Gastrocnemius medialis (tissue), 4 donors: ENCODE measurements at regions not wholly inside any gene's neighbourhood (a gene's known extent, or its start where the extent isn't known, plus 50 kb on each side); places are given as distances from the start of the nearest gene placed in this dataset.
"Not testable (repeated sequence)": the region's sequence is repeated elsewhere in the genome, so short reads cannot be mapped to it uniquely, and the experiment has no call there.

Source experiments
- ATAC-seq, 2 donors: fragments of 150-250 bp; one replicate each; pipeline ENCODE4 v1.9.1; 2016
- DNase-seq, 2 donors: peaks; one replicate each; pipeline ENCODE4 v3.0.0-alpha.2; 2019
- H3K27ac ChIP-seq, 4 donors: fragments of 200-600 bp; sonication (generic); 1 replicate in 1 of 4; 2 replicates in 3 of 4; pipeline ENCODE4 v1.5.1; 2016 to 2018; ENCODE audit warnings: mild to moderate bottlenecking in 2 of 4, moderate library complexity in 1 of 4
- H3K27me3 ChIP-seq, 3 donors: fragments of 200-600 bp; sonication (generic) in 2 of 3; 1 replicate in 1 of 3; 2 replicates in 2 of 3; pipeline versions ENCODE4 v1.5.1 to v1.6.0; 2016 to 2019; ENCODE audit warnings: mild to moderate bottlenecking in 1 of 3, moderate library complexity in 1 of 3
- H3K36me3 ChIP-seq, 2 donors: fragments of 200-600 bp; sonication (generic) in 1 of 2; one replicate each; pipeline ENCODE4 v1.5.1; 2017 to 2018
- H3K4me1 ChIP-seq, 2 donors: fragments of 200-600 bp; sonication (generic) in 1 of 2; one replicate each; pipeline ENCODE4 v1.5.1; 2016 to 2017; ENCODE audit warnings: mild to moderate bottlenecking in 2 of 2
- H3K4me3 ChIP-seq, 4 donors: fragments of 200-600 bp; sonication (generic) in 3 of 4; 1 replicate in 1 of 4; 2 replicates in 3 of 4; pipeline ENCODE4 v1.5.1; 2016 to 2019; ENCODE audit warnings: mild to moderate bottlenecking in 2 of 4
- H3K9me3 ChIP-seq, 3 donors: fragments of 200-600 bp; sonication (generic) in 2 of 3; 1 replicate in 1 of 3; 2 replicates in 2 of 3; pipeline ENCODE4 v1.5.1; 2016 to 2019
- POLR2A ChIP-seq, 2 donors: fragments of 450-650 bp; IDR thresholded peaks; one replicate each; pipeline ENCODE4 v1.6.1; 2017; ENCODE audit warnings: antibody characterized with exemption in 2 of 2, mild to moderate bottlenecking in 2 of 2, moderate library complexity in 2 of 2
- in situ Hi-C, 4 donors: fragments of 200-750 bp; cut with MboI; loops; one replicate each; pipeline versions ENCODE4 v1.15.0 to v1.8.0; 2017; ENCODE audit warnings: low sequenced_read_pairs in 4 of 4
- intact Hi-C: fragments of 100-400 bp; cut with DNase I; formaldehyde crosslinking; loops from one replicate; pipeline ENCODE4 v1.15.1; 2023; ENCODE audit warnings: low total_unique reads
- TF ChIP-seq, protein P1 (sequence below), 5 experiments: fragments of 450-650 bp in 3 of 5; fragments of 200-600 bp in 2 of 5; sonication (generic) in 2 of 5; IDR thresholded peaks in 4 of 5; conservative IDR thresholded peaks in 1 of 5; 1 replicate in 4 of 5; 2 replicates in 1 of 5; pipeline ENCODE4 v1.5.1; 2016 to 2019; ENCODE audit warnings: antibody characterized with exemption in 5 of 5, mild to moderate bottlenecking in 3 of 5, moderate library complexity in 3 of 5

DNA sequence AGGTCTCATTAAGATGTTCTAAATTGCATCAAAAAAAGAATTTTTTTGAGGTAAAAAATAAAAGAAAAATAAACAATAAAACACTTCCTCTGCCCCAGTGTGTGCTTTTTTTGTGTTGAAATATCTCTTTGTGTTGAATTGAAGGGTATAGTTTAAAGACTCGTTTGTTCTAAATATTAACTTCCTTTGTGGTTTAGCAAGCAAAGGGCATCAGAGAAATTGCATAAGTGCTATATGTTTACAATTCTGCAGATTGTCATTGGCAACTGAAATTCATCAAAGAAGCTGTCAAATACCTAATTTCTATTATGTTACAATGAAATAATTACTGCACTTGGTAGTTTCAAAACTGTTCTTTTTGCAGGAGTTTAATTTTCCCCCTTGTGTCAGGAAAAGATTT, 260.5 kb downstream of the DKK2 start:
- in situ Hi-C loops: no loop called here
- H3K27ac ChIP-seq: no peak overlapping the region
- TF ChIP-seq POLR2A (IDR thresholded peaks at IDR 0.05): no peak
- TF ChIP-seq, protein P1, sequence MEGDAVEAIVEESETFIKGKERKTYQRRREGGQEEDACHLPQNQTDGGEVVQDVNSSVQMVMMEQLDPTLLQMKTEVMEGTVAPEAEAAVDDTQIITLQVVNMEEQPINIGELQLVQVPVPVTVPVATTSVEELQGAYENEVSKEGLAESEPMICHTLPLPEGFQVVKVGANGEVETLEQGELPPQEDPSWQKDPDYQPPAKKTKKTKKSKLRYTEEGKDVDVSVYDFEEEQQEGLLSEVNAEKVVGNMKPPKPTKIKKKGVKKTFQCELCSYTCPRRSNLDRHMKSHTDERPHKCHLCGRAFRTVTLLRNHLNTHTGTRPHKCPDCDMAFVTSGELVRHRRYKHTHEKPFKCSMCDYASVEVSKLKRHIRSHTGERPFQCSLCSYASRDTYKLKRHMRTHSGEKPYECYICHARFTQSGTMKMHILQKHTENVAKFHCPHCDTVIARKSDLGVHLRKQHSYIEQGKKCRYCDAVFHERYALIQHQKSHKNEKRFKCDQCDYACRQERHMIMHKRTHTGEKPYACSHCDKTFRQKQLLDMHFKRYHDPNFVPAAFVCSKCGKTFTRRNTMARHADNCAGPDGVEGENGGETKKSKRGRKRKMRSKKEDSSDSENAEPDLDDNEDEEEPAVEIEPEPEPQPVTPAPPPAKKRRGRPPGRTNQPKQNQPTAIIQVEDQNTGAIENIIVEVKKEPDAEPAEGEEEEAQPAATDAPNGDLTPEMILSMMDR (IDR thresholded peaks at IDR 0.05 in 4 of 5, conservative IDR thresholded peaks at IDR 0.05 in 1 of 5): no peak
- H3K4me3 ChIP-seq: no peak overlapping the region
- ATAC-seq (no peak), DNase-seq (no peak)
- intact Hi-C loops: no loop called here
- H3K9me3 ChIP-seq: no peaks in the 10 kb centered on the region
- no peaks in the 10 kb centered on the region for H3K36me3 ChIP-seq
- no peaks in the 10 kb centered on the region for H3K27me3 ChIP-seq
- no peaks in the 10 kb centered on the region for H3K4me1 ChIP-seq

DNA sequence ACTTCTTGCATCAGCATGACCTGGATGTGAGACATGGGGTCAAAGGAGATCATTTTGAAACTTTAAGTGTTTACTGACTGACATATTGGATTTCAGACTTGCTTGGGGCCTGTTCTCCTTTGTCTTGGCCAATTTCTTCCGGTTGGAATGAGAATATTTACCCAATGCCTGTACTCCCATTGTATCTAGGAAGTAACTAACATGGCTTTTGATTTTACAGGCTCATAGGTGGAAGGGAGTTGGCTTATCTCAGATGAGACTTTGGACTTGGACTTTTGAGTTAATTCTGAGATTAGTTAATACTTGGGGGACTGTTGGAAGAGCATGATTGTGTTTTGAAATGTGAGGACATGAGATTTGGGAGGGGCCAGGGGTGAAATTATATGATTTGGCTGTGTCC, 262.1 kb downstream of the DKK2 start:
- intact Hi-C loops, ATAC-seq, H3K4me3 ChIP-seq, H3K27ac ChIP-seq, H3K4me1 ChIP-seq, DNase-seq, in situ Hi-C loops, H3K36me3 ChIP-seq, H3K9me3 ChIP-seq, H3K27me3 ChIP-seq: not testable (repeated sequence)

DNA sequence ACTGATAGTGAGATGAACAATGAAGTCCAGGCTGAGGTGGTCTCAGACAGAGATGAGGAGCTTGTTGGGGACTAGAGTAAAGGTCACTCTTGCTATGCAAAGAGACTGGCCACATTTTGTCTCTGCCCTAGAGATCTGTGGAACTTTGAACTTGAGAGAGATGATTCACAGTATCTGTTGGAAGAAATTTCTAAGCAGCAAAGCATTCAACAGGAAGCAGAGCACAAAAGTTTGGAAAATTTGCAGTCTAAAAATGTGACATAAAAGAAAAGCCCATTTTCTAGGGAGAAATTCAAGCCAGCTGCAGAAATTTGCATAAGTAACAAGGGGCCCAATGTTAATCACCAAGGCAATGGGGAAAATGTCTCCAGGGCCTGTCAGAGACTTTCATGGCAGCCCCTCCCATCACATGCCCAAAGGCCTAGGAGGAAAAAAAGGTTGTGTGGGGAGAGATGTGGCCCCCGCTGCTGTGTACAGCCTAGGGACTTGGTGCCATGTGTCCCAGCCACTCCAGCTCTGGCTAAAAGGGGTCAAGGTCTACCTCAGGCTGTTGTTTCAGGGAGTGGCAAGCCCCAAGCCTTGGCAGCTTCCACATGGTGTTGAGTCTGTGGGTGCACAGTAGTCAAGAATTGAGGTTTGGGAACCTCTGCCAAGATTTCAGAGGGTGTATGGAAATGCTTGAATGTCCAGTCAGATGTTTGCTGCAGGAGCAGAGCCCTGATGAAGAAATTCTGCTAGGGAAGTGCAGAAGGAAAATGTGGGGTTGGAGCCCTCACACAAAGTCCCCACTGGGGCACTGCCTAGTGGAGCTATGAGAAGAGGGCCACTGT, 262.8 kb downstream of the DKK2 start:
- intact Hi-C loops: no loop called here
- TF ChIP-seq, protein P1 (IDR thresholded peaks at IDR 0.05 in 4 of 5, conservative IDR thresholded peaks at IDR 0.05 in 1 of 5): no peak
- no peaks in the 10 kb centered on the region for H3K9me3 ChIP-seq
- no peak overlapping the region for H3K27ac ChIP-seq
- H3K4me1 ChIP-seq: no peaks in the 10 kb centered on the region
- no peak for ATAC-seq
- DNase-seq: no peak
- H3K4me3 ChIP-seq: no peak overlapping the region
- in situ Hi-C loops: no loop called here
- no peaks in the 10 kb centered on the region for H3K27me3 ChIP-seq
- no peaks in the 10 kb centered on the region for H3K36me3 ChIP-seq

DNA sequence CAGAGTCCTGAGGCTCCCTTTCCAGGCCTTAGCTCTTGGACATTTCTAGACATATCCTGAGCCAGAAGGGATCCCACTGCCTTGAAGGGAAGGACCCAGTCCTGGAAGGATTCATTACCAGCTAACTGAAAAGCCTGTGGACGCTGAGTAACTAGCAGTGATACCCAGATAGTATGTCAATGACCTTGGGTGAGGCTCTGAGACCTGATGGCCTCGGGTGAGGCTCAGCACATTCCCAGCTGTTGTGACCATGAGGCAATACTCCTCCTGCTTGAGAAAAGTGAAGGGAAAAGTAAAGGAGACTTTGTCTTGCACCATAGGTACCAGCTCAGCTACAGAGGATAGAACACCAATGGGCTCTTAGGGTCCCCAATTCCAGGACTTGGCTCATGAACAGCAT, 268.1 kb downstream of the DKK2 start:
- ATAC-seq: no peak
- intact Hi-C loops: no loop called here
- no peaks in the 10 kb centered on the region for H3K4me1 ChIP-seq
- in situ Hi-C loops: no loop called here
- H3K9me3 ChIP-seq: no peaks in the 10 kb centered on the region
- no peak overlapping the region for H3K4me3 ChIP-seq
- H3K27me3 ChIP-seq: no peaks in the 10 kb centered on the region
- H3K36me3 ChIP-seq: no peaks in the 10 kb centered on the region
- no peak overlapping the region for H3K27ac ChIP-seq
- no peak for TF ChIP-seq POLR2A (IDR thresholded peaks at IDR 0.05)
- TF ChIP-seq, protein P1 (IDR thresholded peaks at IDR 0.05 in 4 of 5, conservative IDR thresholded peaks at IDR 0.05 in 1 of 5): no peak
- DNase-seq: no peak

DNA sequence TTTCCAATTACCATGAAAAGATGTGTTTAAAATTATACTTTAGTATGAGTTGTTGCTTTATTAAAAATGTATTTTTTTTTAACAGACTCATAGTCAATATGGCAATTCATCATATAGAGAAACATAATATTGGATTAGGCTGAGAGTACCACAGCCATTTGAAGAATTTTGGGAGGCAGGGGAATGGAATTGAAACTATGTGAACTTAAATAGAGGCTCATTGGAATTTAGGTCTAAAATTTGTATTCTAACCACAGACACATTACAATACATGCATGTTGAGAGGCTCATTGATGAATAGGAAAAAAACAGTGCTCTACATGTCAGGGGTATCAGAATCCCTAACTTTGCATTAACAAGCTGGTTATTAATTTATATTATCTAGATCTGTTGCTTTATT, 269.6 kb downstream of the DKK2 start:
- ATAC-seq (no peak), DNase-seq (no peak)
- Histone ChIP-seq H3K27me3 (no peaks in the 10 kb centered on the region), H3K4me3 (no peak overlapping the region), H3K4me1 (no peaks in the 10 kb centered on the region), H3K27ac (no peak overlapping the region), H3K9me3 (no peaks in the 10 kb centered on the region), H3K36me3 (no peaks in the 10 kb centered on the region)
- intact Hi-C loops (no loop called here), in situ Hi-C loops (no loop called here)
- TF ChIP-seq POLR2A (IDR thresholded peaks at IDR 0.05): no peak
- TF ChIP-seq, protein P1 (IDR thresholded peaks at IDR 0.05 in 4 of 5, conservative IDR thresholded peaks at IDR 0.05 in 1 of 5): no peak
